GM19035 (cell line): ENCODE measurements at regions not wholly inside any gene's neighbourhood (a gene's known extent, or its start where the extent isn't known, plus 50 kb on each side); places are given as distances from the start of the nearest gene placed in this dataset.
"Not testable (repeated sequence)": the region's sequence is repeated elsewhere in the genome, so short reads cannot be mapped to it uniquely, and the experiment has no call there.

Source experiments
- ATAC-seq: cut with Tn5 transposase; IDR thresholded peaks from one replicate; pipeline ENCODE4 v1.9.1; 2021; ENCODE audit not compliant: unreplicated experiment

DNA sequence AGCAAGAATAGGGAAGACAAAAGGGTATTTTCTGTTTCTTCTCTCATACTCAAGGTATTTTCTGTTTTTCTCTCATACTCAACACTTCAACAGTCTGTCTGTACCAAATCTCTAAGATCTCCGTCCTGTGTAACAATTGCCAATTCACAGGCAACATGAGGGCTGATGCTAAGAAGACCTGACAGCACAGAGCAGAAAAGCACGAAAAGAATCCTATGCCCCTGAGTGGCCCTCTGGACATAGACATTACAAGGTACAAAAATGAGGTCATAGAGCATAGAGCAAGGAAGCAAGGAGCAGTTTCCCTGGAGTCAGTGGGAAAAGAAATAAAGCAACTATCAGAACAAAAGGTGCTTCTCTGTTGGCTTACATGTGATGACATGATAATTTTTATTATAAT, 1612.6 kb upstream of the CELF4 start:
- ATAC-seq: no peak

DNA sequence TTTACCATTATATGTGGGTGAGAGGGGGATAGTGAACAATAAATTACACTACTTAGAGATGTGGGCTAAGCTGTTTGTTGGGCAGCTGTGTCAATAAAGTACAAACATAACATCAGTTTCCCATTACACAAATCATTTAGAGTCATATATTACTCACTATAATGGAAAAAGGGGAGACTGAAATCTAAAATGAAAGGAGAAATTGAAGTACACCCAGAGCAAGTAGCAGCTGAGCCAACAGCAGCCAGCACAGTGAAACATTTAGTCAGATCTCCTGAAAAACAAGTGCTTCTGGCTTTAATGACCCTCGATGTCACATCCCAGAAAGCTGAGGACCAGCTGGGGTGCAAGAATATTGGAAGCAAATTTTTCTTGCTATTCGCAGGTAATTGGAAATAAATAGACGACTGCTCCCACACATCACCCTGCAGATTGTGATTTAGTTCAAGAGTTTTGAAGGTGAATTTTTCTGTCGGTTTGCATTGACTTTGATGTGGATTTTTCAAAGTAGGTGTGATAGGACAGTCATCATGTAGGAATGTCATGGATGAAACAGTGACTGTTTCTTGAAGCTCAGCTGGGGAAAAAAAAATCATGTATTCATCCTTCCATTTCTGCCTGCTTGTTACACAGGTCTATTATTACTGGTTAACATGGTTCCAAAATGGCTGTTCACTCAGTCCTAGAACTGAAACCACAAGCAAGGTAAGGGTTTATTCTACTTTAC, 1607.3 kb upstream of the CELF4 start:
- ATAC-seq: no peak

DNA sequence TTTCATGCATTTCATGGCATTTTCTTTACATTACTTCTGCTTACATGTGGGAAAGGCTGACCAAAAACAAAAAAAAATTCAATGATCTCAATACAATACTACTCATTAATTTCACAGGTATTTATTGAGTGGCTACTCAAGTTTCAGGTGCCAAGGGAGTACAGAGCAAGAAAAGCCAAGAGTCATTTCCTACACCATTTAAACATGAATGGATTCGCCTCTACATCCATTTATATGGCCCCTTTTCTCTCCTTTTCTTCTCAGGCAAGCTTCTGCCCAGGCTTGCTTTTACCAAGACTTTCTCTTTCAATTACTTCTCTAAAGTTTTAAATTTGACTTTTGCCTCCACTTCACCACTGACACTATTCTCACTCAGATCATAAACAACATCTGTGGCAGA, 1603.1 kb upstream of the CELF4 start:
- ATAC-seq: no peak

DNA sequence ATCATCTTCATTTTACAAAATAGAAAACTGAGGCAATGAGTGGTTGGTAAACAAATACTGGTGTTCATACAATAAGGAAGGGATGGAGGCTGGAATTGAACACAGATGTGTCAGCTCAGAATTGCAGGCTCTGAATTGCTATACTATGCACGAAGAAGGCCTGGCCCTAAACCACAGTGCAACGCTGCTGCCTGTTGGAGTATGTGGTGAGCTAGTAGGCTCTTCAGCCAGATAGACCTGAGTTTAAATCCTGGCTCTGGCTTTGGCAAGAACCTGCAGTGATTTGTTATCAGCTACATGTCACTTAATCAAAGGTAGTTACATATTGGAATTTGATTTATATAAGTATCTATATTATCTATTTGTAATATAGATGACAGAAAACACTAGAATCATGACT, 1602.4 kb upstream of the CELF4 start:
- ATAC-seq: no peak

DNA sequence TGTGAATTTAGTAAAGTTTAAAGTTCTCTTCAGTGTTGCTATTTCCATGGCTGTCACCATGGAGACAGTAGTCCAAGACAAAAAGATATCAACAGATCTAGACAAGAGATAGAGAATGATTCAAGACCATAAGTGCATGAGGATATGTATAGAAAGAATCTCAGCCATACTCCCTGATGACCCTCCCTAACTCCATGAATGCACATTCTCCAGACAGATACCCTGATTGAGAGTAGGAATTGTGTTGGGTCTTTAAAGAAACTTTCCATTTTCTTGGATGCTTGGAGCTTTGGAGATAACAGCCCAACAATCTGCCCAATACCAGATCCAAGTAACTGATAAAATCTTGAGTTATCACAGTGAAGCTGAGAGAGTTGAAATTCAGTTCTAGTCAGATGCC, 1601.2 kb upstream of the CELF4 start:
- ATAC-seq: no peak

DNA sequence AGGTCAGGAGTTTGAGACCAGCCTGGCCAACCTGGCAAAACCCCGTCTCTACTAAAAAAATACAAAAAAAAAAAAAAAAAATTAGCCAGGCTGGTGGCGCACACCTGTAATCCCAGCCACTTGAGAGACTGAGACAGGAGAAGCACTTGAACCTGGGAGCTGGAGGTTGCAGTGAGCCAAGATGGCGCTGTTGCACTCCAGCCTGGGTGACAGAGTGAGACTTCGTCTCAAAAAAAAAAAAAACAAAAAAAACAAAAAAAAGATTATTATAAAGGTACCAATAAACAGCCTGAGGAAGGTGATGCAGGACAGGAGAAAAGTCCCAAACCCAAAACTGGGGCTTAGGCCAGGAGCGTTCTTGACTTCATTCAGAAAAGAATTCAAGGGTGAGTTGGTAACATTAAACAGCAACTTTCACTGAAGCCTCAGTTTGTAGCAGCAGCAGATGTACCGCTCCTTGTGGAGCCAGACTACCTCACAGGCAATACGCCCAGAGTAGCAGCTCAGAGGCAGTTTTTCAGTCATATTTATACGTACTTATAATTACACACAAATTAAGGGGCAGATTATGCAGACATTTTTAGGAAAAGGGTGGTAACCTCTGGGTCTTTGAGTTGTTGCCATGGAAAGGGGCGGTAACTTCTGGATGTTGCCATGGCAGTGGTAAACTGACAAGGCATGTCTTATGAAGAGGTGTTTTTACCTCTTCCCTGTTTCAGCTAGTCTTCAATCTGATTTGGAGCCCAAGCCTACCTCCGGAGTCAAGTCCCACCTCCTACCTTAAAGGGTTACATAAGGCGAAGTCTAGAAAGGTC, 1596.6 kb upstream of the CELF4 start:
- no peak for ATAC-seq

DNA sequence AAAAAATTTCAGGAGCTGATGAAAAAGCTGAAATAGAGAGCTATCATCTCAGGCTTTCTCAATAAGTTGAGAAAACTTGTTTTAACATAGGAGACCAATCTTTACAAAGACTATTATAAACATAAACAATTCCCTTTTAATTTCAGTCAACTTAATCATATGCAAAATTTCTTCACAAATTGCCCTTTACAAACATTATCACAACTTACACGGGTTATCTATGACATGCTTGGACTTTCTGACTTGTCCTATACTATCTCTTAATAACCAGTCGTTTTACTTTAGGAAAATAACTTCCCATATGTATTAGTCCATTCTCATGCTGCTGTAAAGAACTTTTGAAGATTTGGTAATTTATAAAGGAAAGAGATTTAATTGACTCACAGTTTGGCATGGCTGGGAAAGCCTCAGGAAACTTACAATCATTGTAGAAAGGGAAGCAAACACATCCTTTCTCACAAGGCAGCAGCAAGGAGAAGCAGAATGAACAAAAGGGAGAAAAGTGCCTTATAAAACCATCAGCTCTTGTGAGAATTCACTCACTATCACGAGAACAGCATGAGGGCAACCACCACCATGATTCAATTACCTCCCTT, 1583.7 kb upstream of the CELF4 start:
- ATAC-seq: no peak

DNA sequence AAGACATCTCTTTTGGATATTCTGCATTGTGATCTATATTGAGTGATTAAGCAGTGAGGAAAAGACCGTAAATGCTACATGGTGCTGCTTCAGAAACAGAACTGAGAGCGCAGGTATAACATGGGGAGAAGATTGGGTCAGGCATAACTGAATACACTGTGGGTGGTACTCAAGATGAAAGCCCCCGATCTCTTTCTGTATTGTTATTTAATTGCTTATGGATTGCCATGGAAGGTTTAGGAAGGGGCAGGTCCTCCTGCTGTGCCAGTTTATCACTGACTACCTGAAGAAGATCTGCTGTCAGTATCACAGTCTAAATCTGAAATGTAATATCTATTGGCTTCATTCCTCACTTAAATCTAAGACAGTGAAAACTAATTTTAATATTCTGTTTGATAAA, 1568.7 kb upstream of the CELF4 start:
- ATAC-seq: no peak

DNA sequence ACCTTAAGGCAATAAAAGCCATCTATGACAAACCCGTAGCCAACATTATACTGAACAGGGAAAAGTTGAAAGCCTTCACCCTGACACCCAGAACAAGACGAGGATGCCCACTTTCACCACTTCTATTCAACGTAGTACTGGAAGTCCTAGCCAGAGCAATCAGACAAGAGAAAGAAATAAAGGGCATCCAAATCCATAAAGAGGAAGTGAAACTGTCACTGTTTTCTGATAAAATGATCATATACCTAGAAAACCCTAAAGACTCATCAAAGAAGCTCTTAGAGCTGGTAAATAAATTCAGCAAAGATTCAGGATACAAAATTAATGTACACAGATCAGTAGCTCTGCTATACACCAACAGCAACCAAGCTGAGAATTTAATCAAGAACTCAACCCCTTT, 1561.9 kb upstream of the CELF4 start:
- not testable (repeated sequence) for ATAC-seq

DNA sequence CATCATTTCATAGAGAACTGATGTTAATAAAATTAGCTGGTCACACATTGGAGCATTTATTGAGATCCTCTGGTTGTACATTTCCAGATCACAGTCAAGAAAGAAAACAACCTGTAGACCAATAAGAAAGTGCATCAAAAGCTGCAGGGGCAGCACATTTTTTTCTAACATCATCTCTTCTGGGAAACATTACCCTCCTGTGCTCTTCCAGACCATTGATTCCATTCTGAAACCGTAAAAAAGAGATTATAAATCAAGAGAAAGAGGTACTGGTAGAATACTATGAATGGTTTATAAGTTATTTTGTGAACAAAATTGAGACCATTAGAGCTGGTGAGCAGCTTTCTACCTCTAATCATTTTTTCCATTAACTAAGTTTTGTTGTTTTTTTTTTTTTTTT, 1548.2 kb upstream of the CELF4 start:
- no peak for ATAC-seq

DNA sequence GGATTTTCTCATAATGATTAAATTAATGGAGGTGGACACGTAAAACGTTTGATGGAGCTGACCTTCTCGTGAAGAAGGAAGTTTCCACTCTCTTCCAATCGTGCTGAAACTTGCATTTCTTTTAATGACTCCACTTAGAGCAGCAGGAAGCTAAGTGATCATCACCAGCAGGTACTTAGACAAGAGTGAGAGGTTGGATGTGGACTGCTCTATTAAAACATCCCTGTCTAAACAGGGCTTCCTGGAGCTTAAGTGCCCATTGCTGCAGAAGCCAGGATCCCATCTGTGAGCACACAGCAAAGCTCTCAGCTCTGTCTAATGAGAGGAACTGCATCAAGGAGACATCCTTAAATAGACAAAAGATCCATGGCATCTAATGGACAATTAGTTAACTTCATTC, 1539.5 kb upstream of the CELF4 start:
- no peak for ATAC-seq

DNA sequence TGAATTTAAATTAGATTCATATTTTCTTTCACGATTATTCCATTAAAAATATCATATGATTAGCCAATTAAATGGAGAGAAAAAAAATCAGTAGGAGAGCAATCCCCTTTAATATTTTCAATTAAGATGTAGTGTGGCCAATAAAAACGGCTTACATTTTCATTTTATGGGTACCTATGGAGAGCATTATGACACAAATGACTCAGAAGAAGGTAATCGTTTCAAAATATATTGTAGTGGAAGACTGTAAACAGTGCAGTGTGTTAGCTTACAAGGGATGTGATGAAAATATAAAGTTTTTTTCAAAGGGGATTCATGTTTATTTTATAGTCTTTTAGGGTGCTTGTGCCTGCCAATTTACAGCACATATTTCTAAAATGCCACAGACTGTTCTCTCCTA, 1507.4 kb upstream of the CELF4 start:
- no peak for ATAC-seq

DNA sequence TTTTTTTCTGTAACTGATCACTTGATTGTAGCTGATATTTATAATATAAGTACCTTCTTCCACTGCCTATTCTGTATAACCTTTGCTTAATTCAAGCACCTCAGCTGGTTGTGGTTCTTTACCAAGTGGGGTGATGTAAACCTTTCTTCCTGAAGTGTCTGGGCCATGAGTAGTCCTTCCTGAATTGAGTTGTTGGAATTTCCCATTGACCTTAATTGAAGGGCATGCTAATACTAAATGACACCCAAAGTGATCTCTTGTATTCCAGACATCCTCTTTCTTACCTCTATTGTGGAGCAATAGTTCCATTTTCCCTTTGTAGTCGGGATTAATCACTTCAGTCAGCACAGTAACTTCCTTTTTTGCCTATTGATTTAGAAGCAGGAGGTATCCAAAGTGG, 1496.8 kb upstream of the CELF4 start:
- no peak for ATAC-seq

DNA sequence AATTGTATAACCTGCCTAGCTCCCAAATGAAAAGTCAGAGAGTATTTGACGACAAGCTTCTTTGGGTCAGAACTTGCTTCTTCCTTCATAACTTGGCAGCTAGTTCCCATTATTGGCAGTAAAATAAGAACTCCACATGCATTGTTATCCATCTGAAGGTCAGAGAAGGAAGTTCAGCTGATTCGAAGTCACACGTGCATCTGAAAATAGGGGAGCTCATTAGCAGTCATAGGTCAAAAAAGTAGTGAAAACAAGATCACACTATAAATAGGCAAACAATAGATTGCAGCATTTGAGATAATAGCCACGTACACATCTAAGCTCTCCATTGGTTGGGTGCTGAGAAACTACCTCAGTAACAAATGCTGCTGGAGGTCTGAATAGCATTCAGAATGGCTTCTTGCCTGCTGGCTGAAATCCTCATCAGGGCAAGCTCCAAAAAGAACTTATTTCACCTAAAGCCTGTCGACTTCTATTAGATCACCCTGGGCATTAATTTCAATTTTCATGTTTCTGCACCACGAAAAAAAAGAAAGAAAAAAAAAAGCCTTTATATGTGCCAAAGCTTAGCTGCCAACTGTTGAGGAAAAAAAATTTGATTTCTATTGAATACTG, 1492.9 kb upstream of the CELF4 start:
- no peak for ATAC-seq

DNA sequence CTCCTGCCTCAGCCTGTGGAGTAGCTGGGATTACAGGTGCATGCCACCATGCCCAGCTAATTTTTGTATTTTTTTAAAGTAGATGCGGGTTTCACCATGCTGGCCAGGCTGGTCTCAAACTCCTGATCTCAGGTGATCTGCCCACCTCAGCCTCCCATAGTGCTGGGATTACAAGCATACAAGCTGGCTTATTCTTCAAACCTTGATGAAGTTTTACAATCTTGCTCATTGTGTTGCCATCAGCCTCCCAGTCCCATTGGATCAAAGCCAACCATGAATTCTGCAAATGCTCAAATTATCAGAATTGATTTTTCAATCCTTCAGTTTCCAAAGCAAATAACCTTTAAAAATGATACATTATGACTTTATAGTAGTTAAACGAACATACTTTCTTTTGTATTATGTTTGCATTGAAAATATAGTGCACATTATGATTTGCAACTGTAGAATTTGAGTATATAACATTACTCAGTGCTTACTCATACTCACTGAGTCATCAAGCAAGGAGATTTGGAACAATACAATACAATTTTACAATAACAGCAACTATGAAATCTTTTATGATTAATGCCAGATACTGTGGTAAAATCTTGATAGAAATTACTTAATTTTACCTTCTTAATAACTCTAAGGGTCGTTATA, 1491.9 kb upstream of the CELF4 start:
- no peak for ATAC-seq

DNA sequence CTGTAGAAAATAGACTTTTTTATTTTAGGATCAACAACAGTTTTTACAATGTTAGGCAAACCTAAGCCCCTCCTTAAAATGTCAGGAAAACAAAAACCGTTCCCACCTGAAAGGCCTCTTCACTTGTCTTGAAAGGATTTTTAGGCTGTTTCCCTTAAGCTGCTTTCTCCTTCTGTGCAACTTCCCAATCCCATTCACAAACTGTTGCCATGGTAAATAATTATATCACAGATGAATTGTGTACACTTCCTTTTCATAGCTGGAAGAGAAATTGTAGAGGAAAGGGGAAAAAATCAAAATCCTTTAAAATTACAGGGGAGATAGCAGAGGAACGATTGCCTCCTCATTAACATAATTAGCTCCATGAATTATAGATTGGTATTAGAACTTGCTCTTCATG, 1488.0 kb upstream of the CELF4 start:
- no peak for ATAC-seq

DNA sequence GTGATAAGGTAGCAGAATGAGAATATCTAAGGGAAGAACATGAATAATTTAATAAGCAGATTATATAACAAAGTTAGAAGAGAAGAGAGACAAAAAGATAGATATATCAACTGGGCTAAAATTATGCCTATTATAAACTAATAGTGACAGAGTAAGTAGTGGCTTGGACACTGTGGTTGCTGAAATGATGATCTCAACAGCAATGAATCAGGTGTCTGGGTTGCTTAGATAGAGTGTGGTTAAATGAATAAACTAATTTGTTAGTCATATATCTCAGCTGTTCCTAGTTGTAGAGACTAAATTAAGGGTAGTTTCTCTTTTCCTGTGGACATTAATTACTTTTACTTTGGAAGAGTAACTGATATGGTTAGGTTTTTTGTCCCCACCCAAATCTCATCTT, 1485.4 kb upstream of the CELF4 start:
- no peak for ATAC-seq

DNA sequence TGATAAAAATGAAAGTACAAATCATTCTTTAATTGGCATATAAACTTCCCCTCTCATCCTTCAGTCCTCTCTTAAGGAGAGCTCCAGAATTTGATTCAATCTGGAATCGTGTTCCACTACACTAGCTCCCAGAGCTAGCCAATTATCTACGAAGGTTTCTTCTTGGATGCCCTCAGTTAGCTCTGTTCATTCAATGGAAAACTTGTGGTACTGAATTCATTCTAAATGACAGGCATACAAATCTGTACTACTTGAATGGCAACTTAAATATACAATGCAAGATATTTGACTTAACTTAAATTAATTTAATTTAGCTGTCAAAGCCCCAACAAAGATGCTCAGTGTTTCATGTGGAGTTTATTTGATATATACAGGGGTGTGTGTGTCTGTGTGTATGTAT, 1474.2 kb upstream of the CELF4 start:
- ATAC-seq: no peak

DNA sequence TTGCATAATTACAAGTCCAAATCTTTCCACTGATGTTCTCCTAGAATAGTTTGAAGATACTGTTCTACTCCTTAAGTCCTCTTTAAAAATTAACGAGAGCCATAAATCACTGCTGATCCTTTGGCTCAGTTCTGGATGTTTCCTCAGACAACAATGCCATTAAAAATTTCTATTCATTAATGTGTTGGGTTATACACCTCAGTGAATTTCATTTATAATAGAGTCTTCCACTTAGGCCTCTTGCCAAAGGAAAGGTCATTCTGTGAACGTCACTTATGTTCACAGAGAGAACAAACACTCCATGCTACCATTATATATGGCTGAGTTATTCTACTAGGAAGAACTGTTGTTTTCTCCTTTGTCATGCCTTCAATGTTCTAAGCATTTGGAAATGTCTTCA, 1472.3 kb upstream of the CELF4 start:
- ATAC-seq: no peak

DNA sequence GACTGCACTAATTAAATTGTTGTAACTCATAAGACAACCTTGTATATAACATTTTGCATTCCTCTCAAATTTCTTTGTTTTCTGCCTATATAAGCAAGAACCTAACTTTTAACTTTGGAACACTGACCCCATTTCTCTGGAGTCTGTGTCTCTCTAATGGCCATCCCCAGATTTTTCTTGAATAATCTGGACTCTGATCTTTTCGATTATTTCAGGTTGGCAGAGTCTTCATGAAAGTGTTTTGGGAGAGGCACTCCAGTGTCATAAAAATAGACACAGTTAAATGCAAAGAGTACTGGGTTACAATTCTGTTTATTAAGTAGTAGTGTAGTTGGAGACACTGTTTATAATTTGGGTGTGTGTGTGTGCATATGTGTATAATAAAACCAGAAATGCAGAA, 1467.7 kb upstream of the CELF4 start:
- ATAC-seq: no peak

DNA sequence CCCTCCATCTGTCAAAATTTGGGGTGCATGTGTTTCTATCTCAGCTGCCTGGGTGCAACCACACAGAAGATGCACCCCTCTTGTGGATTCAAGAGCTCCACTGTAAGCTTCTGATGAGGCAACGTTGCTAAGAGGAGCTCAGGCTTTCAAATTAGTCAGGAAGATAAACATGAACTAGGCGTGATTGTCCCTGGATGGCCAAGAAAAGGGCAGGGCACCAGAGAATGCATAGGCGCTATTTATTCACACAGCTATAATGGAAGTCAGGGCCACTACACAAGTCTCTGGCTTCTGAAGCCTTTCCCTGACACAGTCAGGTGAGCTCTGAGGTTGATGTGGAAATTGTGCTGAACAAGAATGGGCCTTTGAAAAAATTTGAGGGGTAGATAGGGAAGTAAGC, 1466.0 kb upstream of the CELF4 start:
- no peak for ATAC-seq
